GM23338 (cell line): ENCODE measurements at regions not wholly inside any gene's neighbourhood (a gene's known extent, or its start where the extent isn't known, plus 50 kb on each side); places are given as distances from the start of the nearest gene placed in this dataset.

Source experiments
- ATAC-seq: fragments of 200-7000 bp; cut with Tn5 transposase; 3 replicates; pipeline ENCODE4 v1.9.1; 2020
- DNase-seq: peaks from one replicate; pipeline ENCODE4 v3.0.0-alpha.2; 2015; ENCODE audit warnings: low spot score
- H2AFZ ChIP-seq: fragments of 200-600 bp; sonication (generic); 2 replicates; pipeline ENCODE4 v1.8.0; 2016; ENCODE audit warnings: antibody characterized with exemption, mild to moderate bottlenecking, moderate library complexity
- H3F3A ChIP-seq: fragments of 200-600 bp; sonication (generic); replicated peaks from 2 replicates; pipeline ENCODE4 v1.8.0; 2017; ENCODE audit warnings: antibody characterized with exemption, mixed run types, low read depth
- H3K27ac ChIP-seq: fragments of 200-600 bp; sonication (generic); 2 replicates; pipeline ENCODE4 v1.6.1; 2016; ENCODE audit warnings: low read depth
- H3K27me3 ChIP-seq: fragments of 200-600 bp; sonication (generic); 2 replicates; pipeline ENCODE4 v1.8.0; 2016; ENCODE audit warnings: mild to moderate bottlenecking, mixed run types, moderate library complexity; ENCODE audit not compliant: insufficient read depth
- H3K36me3 ChIP-seq: fragments of 200-600 bp; sonication (generic); 2 replicates; pipeline ENCODE4 v1.8.0; 2016; ENCODE audit warnings: mild to moderate bottlenecking; ENCODE audit not compliant: insufficient read depth
- H3K4me1 ChIP-seq: fragments of 200-600 bp; sonication (generic); 2 replicates; pipeline ENCODE4 v1.8.0; 2016; ENCODE audit warnings: mild to moderate bottlenecking, moderate library complexity; ENCODE audit not compliant: insufficient read depth
- H3K4me2 ChIP-seq: fragments of 200-600 bp; sonication (generic); 2 replicates; pipeline ENCODE4 v1.7.1; 2017; ENCODE audit warnings: mixed run types
- H3K4me3 ChIP-seq: fragments of 200-600 bp; sonication (generic); 2 replicates; pipeline ENCODE4 v1.6.1; 2016; ENCODE audit warnings: mixed run types
- H3K79me2 ChIP-seq: fragments of 200-600 bp; sonication (generic); replicated peaks from 2 replicates; pipeline ENCODE4 v1.8.0; 2017; ENCODE audit warnings: mild to moderate bottlenecking; ENCODE audit not compliant: insufficient read depth
- H3K9me2 ChIP-seq: fragments of 200-600 bp; sonication (generic); 2 replicates; pipeline ENCODE4 v1.8.0; 2017; ENCODE audit not compliant: insufficient read depth
- H4K20me1 ChIP-seq: fragments of 200-600 bp; sonication (generic); replicated peaks from 2 replicates; pipeline ENCODE4 v1.8.0; 2017; ENCODE audit warnings: mild to moderate bottlenecking; ENCODE audit not compliant: insufficient read depth
- H3K27ac Mint-ChIP-seq: 2 replicates; pipeline ENCODE4 v1.8.0; 2020; ENCODE audit warnings: inconsistent platforms, mild to moderate bottlenecking, moderate library complexity, mixed read lengths
- H3K27me3 Mint-ChIP-seq: 3 replicates; pipeline ENCODE4 v1.8.0; 2022; ENCODE audit warnings: low read depth, mild to moderate bottlenecking, moderate library complexity, mixed read lengths, inconsistent platforms; ENCODE audit not compliant: insufficient read depth, poor library complexity
- H3K36me3 Mint-ChIP-seq: 3 replicates; pipeline ENCODE4 v1.8.0; 2021; ENCODE audit warnings: low read depth, mild to moderate bottlenecking, inconsistent platforms, moderate library complexity, mixed read lengths
- H3K4me1 Mint-ChIP-seq: 3 replicates; pipeline ENCODE4 v1.8.0; 2020; ENCODE audit warnings: mild to moderate bottlenecking, inconsistent platforms, mixed read lengths
- H3K4me3 Mint-ChIP-seq: 3 replicates; pipeline ENCODE4 v1.8.0; 2021; ENCODE audit warnings: moderate library complexity, mild to moderate bottlenecking, inconsistent platforms, mixed read lengths
- H3K9me3 Mint-ChIP-seq: 3 replicates; pipeline ENCODE4 v1.8.0; 2020; ENCODE audit warnings: moderate library complexity, mild to moderate bottlenecking, inconsistent platforms, mixed read lengths
- CREB1 ChIP-seq: fragments of 250-450 bp; sonication (Bioruptor Pico); IDR thresholded peaks from 2 replicates; pipeline ENCODE4 v1.5.0; 2020; ENCODE audit warnings: low read depth, mild to moderate bottlenecking, moderate library complexity
- EZH2 ChIP-seq: fragments of 200-600 bp; sonication (generic); IDR thresholded peaks from one replicate; pipeline ENCODE4 v1.8.0; 2017; ENCODE audit warnings: antibody characterized with exemption, mild to moderate bottlenecking, low read depth; ENCODE audit not compliant: unreplicated experiment
- EZH2phosphoT487 ChIP-seq: fragments of 200-600 bp; sonication (generic); IDR thresholded peaks from one replicate; pipeline ENCODE4 v1.8.1; 2018; ENCODE audit warnings: antibody characterized with exemption; ENCODE audit not compliant: unreplicated experiment
- JUNB ChIP-seq: IDR thresholded peaks from one replicate; pipeline ENCODE4 v1.6.1; 2016; ENCODE audit warnings: antibody characterized with exemption; ENCODE audit not compliant: unreplicated experiment
- NANOG ChIP-seq: IDR thresholded peaks from 2 replicates; pipeline ENCODE4 v1.6.1; 2016; ENCODE audit warnings: antibody characterized with exemption, borderline replicate concordance
- POLR2AphosphoS5 ChIP-seq: IDR thresholded peaks from 2 replicates; pipeline ENCODE4 v1.6.1; 2016; ENCODE audit warnings: antibody characterized with exemption, low read depth
- STAT1 ChIP-seq: IDR thresholded peaks from one replicate; pipeline ENCODE4 v1.6.1; 2016; ENCODE audit warnings: antibody characterized with exemption; ENCODE audit not compliant: unreplicated experiment
- ZNF114 ChIP-seq: fragments of 250-450 bp; sonication (Bioruptor Pico); IDR thresholded peaks from 2 replicates; pipeline ENCODE4 v1.5.0; 2020; ENCODE audit warnings: mild to moderate bottlenecking, moderate library complexity
- ZNF331 ChIP-seq: fragments of 250-450 bp; sonication (Bioruptor Pico); IDR thresholded peaks from 2 replicates; pipeline ENCODE4 v1.5.0; 2020; ENCODE audit warnings: low read depth, mild to moderate bottlenecking, moderate library complexity
- TF ChIP-seq, protein P1 (sequence below), 2 experiments: fragments of 200-600 bp in 1 of 2; sonication (generic) in 1 of 2; conservative IDR thresholded peaks; 2 replicates each; pipeline versions ENCODE4 v1.5.1 to v1.6.1; 2016 to 2017; ENCODE audit warnings: antibody characterized with exemption in 2 of 2, low read depth in 2 of 2, mild to moderate bottlenecking in 2 of 2, moderate library complexity in 1 of 2
- TF ChIP-seq, protein P2 (sequence below): IDR thresholded peaks from one replicate; pipeline ENCODE4 v1.6.1; 2018; ENCODE audit warnings: antibody characterized with exemption; ENCODE audit not compliant: unreplicated experiment
- TF ChIP-seq, protein P3 (sequence below): fragments of 250-450 bp; sonication (Bioruptor Pico); IDR thresholded peaks from 2 replicates; pipeline ENCODE4 v1.5.0; 2020; ENCODE audit warnings: mild to moderate bottlenecking, moderate library complexity
- TF ChIP-seq, protein P4 (sequence below): IDR thresholded peaks from 2 replicates; pipeline ENCODE4 v1.6.1; 2016; ENCODE audit warnings: antibody characterized with exemption

DNA sequence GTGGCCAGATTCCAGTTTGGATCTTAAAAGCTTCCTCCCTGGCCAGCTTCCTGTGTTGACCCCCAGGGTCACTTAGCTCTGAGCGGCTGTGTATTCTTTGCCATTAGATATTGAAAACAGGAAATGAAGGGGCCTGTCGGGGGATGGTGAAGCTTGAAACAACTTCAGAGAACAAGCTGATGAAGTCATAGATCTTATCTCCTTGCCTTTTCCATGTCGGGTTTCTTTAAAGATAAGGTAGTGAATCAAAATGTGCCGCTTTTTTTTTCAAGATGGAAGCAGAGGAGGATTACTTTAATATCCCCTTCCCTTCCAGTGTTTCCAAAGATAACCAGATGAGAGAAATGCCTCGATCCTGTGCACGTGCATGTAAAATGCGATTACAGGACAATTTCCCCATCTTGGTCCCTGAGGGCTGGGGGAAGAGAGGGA lies 508.5 kb downstream of the MID1IP1 start:
- Mint-ChIP-seq H3K9me3 (no peaks in the 10 kb centered on the region; the same call in 1 of the 3 replicates), H3K27ac (no peak overlapping the region)
- no peaks in the 10 kb centered on the region for H3K9me2 ChIP-seq

More for the DNA sequence above, 508.5 kb downstream of the MID1IP1 start:
- H3K4me2 ChIP-seq = no peak overlapping the region
- TF ChIP-seq EZH2phosphoT487 = no peak
- no peak for TF ChIP-seq ZNF114 (CRISPR knock-in tag)
- TF ChIP-seq, protein P1, sequence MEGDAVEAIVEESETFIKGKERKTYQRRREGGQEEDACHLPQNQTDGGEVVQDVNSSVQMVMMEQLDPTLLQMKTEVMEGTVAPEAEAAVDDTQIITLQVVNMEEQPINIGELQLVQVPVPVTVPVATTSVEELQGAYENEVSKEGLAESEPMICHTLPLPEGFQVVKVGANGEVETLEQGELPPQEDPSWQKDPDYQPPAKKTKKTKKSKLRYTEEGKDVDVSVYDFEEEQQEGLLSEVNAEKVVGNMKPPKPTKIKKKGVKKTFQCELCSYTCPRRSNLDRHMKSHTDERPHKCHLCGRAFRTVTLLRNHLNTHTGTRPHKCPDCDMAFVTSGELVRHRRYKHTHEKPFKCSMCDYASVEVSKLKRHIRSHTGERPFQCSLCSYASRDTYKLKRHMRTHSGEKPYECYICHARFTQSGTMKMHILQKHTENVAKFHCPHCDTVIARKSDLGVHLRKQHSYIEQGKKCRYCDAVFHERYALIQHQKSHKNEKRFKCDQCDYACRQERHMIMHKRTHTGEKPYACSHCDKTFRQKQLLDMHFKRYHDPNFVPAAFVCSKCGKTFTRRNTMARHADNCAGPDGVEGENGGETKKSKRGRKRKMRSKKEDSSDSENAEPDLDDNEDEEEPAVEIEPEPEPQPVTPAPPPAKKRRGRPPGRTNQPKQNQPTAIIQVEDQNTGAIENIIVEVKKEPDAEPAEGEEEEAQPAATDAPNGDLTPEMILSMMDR (conservative IDR thresholded peaks at IDR 0.05; ENCODE audit: low read depth in 2 of 2) = no peak
- TF ChIP-seq JUNB = no peak
- TF ChIP-seq NANOG = no peak
- no peak for TF ChIP-seq STAT1
- no peak for TF ChIP-seq EZH2
- TF ChIP-seq, protein P2, sequence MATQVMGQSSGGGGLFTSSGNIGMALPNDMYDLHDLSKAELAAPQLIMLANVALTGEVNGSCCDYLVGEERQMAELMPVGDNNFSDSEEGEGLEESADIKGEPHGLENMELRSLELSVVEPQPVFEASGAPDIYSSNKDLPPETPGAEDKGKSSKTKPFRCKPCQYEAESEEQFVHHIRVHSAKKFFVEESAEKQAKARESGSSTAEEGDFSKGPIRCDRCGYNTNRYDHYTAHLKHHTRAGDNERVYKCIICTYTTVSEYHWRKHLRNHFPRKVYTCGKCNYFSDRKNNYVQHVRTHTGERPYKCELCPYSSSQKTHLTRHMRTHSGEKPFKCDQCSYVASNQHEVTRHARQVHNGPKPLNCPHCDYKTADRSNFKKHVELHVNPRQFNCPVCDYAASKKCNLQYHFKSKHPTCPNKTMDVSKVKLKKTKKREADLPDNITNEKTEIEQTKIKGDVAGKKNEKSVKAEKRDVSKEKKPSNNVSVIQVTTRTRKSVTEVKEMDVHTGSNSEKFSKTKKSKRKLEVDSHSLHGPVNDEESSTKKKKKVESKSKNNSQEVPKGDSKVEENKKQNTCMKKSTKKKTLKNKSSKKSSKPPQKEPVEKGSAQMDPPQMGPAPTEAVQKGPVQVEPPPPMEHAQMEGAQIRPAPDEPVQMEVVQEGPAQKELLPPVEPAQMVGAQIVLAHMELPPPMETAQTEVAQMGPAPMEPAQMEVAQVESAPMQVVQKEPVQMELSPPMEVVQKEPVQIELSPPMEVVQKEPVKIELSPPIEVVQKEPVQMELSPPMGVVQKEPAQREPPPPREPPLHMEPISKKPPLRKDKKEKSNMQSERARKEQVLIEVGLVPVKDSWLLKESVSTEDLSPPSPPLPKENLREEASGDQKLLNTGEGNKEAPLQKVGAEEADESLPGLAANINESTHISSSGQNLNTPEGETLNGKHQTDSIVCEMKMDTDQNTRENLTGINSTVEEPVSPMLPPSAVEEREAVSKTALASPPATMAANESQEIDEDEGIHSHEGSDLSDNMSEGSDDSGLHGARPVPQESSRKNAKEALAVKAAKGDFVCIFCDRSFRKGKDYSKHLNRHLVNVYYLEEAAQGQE = no peak
- TF ChIP-seq ZNF331 (CRISPR knock-in tag) = no peak
- TF ChIP-seq, protein P3, sequence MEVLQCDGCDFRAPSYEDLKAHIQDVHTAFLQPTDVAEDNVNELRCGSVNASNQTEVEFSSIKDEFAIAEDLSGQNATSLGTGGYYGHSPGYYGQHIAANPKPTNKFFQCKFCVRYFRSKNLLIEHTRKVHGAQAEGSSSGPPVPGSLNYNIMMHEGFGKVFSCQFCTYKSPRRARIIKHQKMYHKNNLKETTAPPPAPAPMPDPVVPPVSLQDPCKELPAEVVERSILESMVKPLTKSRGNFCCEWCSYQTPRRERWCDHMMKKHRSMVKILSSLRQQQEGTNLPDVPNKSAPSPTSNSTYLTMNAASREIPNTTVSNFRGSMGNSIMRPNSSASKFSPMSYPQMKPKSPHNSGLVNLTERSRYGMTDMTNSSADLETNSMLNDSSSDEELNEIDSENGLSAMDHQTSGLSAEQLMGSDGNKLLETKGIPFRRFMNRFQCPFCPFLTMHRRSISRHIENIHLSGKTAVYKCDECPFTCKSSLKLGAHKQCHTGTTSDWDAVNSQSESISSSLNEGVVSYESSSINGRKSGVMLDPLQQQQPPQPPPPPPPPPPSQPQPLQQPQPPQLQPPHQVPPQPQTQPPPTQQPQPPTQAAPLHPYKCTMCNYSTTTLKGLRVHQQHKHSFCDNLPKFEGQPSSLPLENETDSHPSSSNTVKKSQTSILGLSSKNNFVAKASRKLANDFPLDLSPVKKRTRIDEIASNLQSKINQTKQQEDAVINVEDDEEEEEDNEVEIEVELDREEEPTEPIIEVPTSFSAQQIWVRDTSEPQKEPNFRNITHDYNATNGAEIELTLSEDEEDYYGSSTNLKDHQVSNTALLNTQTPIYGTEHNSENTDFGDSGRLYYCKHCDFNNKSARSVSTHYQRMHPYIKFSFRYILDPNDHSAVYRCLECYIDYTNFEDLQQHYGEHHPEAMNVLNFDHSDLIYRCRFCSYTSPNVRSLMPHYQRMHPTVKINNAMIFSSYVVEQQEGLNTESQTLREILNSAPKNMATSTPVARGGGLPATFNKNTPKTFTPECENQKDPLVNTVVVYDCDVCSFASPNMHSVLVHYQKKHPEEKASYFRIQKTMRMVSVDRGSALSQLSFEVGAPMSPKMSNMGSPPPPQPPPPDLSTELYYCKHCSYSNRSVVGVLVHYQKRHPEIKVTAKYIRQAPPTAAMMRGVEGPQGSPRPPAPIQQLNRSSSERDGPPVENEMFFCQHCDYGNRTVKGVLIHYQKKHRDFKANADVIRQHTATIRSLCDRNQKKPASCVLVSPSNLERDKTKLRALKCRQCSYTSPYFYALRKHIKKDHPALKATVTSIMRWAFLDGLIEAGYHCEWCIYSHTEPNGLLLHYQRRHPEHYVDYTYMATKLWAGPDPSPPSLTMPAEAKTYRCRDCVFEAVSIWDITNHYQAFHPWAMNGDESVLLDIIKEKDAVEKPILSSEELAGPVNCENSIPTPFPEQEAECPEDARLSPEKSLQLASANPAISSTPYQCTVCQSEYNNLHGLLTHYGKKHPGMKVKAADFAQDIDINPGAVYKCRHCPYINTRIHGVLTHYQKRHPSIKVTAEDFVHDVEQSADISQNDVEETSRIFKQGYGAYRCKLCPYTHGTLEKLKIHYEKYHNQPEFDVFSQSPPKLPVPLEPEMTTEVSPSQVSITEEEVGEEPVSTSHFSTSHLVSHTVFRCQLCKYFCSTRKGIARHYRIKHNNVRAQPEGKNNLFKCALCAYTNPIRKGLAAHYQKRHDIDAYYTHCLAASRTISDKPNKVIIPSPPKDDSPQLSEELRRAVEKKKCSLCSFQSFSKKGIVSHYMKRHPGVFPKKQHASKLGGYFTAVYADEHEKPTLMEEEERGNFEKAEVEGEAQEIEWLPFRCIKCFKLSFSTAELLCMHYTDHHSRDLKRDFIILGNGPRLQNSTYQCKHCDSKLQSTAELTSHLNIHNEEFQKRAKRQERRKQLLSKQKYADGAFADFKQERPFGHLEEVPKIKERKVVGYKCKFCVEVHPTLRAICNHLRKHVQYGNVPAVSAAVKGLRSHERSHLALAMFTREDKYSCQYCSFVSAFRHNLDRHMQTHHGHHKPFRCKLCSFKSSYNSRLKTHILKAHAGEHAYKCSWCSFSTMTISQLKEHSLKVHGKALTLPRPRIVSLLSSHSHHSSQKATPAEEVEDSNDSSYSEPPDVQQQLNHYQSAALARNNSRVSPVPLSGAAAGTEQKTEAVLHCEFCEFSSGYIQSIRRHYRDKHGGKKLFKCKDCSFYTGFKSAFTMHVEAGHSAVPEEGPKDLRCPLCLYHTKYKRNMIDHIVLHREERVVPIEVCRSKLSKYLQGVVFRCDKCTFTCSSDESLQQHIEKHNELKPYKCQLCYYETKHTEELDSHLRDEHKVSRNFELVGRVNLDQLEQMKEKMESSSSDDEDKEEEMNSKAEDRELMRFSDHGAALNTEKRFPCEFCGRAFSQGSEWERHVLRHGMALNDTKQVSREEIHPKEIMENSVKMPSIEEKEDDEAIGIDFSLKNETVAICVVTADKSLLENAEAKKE (CRISPR knock-in tag) = no peak
- TF ChIP-seq POLR2AphosphoS5 = no peak
- TF ChIP-seq CREB1 (CRISPR knock-in tag) = no peak
- TF ChIP-seq, protein P4, sequence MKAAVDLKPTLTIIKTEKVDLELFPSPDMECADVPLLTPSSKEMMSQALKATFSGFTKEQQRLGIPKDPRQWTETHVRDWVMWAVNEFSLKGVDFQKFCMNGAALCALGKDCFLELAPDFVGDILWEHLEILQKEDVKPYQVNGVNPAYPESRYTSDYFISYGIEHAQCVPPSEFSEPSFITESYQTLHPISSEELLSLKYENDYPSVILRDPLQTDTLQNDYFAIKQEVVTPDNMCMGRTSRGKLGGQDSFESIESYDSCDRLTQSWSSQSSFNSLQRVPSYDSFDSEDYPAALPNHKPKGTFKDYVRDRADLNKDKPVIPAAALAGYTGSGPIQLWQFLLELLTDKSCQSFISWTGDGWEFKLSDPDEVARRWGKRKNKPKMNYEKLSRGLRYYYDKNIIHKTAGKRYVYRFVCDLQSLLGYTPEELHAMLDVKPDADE = no peak
- no peak overlapping the region for H2AFZ ChIP-seq
- Mint-ChIP-seq H3K4me1 (0 out of 3 replicates have a peak, but pooled peaks cover 7% of the 10 kb centered on the region), H3K4me3 (no peak overlapping the region), H3K27me3 (peaks cover 1% of the 10 kb centered on the region), H3K36me3 (no peaks in the 10 kb centered on the region)
- ATAC-seq (no peak), DNase-seq (no peak)
- H3K4me3 ChIP-seq = no peak overlapping the region
- H3K4me1 ChIP-seq = no peaks in the 10 kb centered on the region
- H3K36me3 ChIP-seq = no peaks in the 10 kb centered on the region
- H3K27me3 ChIP-seq = no peaks in the 10 kb centered on the region
- H3F3A ChIP-seq = no peaks in the 10 kb centered on the region
- no peak overlapping the region for H3K27ac ChIP-seq
- no peaks in the 10 kb centered on the region for H3K79me2 ChIP-seq
- no peaks in the 10 kb centered on the region for H4K20me1 ChIP-seq
